ENCODE measurements at regions not wholly inside any gene's neighbourhood (a gene's known extent, or its start where the extent isn't known, plus 50 kb on each side); places are given as distances from the start of the nearest gene placed in this dataset.

DNA sequence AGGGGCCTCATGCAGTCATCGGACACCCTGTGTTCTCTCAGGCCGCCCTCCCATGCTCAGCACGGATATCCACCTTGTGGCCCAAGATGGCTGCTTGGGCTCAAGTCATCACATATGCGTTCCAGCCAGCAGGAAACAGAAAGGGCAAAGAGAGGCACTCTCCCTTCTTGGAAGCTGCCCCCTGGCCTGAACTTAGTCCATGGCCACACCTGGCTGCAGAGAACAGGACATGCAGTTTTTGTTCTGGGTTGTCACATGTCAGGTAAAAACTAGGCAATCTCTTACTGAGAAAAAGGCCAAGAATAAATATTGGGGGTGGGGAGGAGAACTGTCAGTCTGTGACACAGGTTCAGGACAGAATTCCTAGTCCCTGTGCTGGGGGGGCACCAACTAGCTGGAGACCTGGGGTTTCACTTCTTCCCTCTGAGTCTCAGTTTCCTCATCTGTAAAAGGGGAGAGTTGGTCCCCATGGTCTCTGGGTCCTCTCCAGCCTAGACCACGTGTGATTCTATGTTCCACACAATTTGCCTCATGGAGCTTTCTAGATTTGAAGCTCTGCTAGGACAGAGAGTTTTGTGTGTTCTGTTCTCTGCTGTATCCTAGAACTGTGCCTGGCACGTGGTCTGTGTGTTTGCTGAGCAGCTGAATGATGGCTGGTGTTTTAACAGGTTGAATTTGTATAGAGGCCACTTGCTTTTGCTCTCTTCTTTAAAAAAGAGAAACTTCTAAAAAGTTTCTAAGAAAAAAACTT lies 107.2 kb upstream of the ANO1 start:
- no peak for DNase-seq (ENCODE audit: low spot score)

DNA sequence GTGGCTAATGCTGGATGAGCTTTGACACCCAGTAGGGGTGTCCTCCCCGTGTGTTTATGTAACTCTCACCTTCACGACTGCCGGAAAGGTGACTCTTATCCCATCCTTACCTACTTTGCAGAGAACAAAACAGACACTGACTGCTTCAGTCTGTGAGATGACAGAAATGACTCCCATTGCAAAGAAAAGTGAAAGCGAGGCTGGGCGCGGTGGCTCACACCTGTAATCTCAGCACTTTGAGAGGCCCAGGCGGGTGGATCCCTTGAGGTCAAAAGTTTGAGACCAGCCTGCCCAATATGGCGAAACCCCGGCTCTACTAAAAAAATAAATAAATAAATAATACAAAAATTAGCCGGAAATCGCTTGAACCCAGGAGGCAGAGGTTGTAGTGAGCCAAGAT lies 106.4 kb upstream of the ANO1 start:
- no peak for DNase-seq (ENCODE audit: low spot score)

DNA sequence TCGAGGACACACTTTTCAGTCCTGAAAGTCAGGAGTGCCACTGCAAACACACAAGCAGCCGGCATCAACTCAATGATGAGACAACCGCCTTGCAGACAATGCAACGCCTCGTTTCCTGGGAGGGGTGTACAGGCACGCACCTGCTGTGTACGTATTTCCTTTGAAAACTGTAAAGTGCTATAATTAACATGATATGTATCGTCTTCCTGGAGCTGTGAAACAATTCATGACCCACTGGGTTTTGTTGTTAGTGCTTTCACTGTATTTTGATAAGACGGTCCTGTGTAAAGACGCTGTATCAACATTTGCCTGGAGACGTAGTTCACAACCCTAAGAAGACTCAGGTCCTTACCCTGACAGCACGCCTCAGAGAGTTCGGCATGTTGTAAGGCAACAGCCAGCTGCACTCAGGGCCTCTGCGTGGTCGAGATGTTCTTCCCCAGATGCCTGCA lies 105.7 kb upstream of the ANO1 start:
- DNase-seq (ENCODE audit: low spot score) = no peak

DNA sequence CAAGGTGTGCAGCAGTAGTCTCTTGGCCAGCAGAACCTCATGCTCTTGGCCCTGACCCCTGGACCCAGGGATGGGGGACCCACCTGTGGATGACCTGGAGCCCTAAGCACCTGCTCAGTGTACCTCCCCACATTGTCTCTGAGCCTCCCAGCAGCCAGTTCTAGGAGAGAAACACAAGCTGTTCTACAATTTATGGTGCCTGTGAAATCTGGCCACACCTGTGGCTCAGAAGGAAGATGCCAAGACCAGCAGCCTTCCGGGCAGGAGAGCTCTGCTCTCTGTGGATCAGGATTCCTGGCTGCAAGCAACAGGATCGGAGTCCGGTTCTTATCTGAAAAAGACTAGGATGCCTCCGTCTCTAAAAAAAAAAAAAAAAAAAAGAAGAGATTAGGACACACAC lies 103.6 kb upstream of the ANO1 start:
- no peak for DNase-seq (ENCODE audit: low spot score)

DNA sequence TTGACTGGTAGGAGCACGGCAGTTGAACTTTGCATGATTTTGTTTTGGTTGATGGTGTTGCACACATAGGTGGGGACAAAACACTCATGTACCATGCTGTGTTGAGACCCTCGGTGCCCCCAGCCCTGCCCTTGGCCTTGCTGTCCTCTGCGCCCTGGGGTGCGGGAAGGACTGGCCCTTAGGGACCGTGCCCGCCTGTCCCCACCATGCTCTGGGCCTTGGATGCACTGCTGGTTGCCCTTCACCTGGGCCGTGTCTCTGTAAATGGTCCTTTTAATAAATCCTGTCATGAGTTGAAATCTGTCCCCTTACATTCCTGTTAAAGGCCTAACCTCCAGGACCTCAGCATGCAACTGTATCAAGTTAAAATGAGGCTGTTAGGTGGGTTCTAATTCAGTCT lies 102.3 kb upstream of the ANO1 start:
- no peak for DNase-seq (ENCODE audit: low spot score)

DNA sequence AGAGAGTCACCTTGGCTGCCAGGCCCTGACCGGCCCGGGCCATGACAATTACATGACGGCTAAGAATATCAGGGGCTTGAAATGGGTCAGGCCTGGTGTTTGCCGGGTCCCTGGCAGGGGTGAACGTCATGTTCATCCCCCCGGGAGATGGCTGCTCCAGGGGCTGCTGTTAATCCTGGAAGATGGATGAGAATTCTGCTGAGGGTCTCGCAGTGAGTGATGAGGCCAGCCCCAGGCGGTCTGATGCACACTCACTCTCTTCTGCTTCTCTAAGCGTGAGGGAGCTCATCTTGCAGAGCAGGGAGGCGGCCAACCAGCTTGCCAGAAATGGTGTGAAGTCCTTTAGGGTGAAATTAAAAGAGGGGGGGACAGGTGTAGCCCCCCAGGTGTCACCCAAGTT lies 101.3 kb upstream of the ANO1 start:
- no peak for DNase-seq (ENCODE audit: low spot score)

DNA sequence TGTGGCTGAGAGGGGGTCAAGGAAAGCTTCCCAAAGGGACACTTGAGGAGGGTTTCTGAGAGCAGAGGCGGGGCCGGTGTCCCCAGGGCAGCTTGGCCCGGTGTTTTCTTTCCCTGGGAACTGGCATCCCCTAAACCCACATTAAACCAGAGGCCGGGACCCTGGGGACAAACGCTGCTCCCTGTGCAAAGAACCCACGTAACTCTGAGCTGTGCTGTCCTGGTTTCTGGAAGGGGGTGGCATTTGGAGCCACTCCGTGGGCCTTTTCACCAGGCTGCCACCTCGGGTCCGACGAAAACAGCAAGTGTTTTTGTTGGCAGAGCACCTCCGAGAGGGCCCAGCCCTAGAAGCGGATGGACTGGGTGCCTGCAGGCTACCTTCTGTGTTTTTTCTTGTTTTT lies 100.2 kb upstream of the ANO1 start:
- DNase-seq (ENCODE audit: low spot score) = no peak

DNA sequence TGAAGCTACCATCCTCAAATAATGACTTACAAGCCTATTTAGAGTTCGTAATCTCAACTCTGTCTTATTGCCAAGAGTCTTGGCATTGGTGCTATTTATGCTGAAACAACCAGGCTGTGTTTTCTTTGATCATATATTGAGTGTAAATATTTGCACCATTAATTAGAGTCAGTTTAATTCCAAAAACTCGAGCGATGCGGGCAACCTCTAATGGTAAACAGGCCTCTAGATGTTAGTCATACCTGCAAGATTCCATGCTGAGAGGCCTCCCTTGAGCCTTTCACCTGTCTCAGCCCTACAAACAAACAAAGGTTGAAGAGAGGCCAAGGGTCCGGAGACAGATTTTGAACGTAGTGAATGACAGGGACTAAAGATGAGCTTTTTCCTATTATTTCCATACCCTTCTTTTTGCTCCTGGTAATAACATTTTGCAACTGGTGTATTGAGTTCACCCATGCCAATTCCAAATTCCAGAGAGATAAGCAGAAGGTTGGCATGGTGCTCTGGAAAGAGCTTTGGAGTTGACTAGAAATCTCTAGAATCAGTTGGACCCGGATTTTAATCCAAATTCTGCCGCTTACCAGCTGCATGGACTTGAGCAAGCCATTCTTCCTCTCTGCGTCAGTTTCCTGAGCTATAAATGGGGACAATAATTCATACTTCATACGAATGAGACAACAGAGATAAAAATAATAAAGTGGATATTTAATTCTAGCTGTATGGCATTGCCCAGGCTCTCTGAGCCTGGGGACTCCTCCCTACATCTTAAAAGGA lies 99.1 kb upstream of the ANO1 start:
- no peak for DNase-seq (ENCODE audit: low spot score)

DNA sequence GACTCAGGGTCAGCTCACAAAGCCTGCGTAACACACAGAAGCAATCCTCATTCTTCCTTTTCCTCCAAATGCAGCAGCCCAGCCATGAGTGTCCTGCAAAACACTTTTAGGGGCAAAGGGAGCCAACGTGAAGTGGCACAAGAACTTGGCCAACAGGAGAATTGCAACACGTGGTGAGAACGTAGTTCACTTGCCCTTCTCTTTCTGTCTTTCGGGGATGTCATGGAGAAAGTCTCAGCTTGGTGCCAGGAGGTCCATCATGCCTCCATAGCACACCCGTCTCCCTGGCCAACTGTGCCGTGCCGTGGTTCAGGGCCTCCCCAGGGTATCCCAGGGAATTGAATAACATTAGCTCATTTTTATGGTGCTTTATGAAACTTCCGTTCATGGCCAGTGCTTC lies 98.5 kb upstream of the ANO1 start:
- DNase-seq (ENCODE audit: low spot score) = no peak

DNA sequence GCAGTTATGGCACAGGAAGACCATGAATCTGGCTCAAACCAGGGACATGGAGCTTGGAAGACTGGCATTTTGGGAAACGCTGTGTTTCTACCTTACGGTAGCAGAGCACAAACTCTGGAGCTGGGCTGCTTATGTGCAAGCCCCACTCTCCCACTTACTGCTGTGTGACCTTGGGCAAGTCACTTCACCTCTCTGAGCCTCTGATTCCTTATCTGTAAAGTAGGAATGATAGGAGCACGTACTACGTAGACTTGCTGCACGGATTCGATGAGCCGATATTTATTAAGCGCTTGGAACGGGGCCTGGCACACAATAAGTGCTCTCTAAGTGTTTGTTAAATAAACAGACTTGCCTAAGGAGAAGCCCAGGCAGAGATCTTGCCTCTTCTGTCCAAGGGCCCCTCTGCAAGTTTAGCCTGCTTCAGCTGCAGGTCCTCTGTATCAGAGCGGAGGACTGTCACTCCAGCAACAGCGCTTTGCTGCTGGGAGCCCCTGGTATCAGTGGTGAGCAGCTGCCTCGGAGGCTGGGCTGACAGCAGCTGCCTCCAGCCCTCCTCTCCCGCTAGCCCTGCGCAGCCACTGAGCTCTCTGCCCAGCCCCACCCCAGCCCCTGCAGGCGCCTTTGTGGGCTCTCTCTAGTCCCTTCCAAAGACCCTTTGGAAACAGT lies 96.9 kb upstream of the ANO1 start:
- no peak for DNase-seq (ENCODE audit: low spot score)

DNA sequence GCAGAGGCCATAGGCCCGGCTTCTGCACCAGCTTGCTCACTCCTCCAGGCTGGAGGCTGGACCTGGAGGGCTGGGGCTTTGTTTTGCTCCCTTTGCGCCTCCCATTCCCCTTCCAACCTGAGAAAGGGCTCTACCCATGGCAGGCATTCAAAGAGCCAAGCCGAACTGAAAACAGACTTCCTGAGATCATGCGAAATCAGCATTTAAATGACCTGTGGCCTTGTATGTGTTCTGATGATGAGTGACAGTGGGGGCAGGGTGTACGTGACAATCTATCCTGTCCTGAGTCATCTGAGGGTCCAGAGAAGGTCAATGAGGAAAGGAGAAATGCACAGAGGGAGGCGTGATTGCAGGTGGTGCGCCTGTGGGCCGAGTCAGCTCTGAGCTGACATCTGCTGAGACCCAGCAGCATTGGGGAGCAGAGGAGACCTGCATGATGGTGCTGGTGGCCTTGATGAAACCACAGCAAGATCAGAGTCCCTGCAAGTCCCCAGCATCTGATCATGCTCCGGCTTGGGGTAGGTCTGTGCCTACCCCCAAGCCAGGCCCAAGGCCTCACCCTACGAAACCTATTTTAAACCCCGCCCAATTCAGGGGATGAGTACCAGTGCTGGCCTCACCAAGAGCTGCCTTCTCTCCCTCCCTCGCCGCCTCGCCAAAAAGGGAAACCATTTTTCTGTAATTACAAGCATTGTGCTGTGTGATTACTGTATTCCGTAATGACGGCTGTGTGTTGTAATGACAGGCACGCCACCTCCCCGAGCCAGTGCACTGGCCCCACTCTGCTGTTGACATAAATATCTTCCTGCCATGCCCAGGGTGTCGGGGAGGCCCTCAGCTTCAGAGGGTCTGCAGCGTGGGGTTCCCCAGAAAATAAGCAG lies 95.2 kb upstream of the ANO1 start:
- DNase-seq (ENCODE audit: low spot score) = no peak

DNA sequence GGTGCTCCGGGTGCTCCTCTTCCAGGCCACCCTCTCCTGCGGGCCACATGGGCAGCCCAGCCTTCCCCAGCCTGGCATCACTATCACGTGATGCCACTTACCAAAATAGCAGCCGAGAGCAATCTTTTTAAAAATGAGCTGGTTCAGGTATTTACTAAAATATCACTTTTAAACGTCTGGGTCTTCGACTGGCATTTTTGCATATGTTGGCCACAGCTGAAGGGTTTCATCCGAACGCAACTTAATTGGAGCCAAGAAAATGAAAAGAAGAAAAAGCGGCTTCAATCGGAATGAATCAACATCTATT lies 94.6 kb upstream of the ANO1 start:
- no peak for DNase-seq (ENCODE audit: low spot score)

DNA sequence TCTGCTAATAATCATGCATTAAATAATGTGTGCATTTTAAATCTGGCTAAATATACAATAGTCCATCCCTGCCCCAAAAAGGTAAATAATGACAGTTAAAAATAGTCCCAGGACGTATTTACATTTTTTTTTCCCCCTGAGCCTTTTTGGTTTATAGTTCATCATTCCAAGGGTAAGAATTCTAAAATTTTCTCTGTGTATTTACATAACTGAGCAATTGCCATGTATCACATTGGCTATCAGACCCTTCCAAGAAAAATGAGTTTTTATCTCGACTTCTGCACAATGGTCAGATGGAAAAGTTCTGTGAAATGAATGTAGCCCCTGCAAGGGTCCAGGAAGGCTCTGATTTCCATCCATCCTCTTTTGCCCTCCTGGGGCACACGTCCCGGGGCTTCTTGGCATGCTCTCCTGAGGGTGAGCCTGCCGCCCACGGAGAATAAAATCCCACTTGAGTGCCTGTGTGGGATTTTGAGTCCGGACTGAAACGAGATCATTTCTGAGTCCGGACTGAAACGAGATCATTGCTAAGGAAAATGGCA lies 94.1 kb upstream of the ANO1 start:
- no peak for DNase-seq (ENCODE audit: low spot score)

DNA sequence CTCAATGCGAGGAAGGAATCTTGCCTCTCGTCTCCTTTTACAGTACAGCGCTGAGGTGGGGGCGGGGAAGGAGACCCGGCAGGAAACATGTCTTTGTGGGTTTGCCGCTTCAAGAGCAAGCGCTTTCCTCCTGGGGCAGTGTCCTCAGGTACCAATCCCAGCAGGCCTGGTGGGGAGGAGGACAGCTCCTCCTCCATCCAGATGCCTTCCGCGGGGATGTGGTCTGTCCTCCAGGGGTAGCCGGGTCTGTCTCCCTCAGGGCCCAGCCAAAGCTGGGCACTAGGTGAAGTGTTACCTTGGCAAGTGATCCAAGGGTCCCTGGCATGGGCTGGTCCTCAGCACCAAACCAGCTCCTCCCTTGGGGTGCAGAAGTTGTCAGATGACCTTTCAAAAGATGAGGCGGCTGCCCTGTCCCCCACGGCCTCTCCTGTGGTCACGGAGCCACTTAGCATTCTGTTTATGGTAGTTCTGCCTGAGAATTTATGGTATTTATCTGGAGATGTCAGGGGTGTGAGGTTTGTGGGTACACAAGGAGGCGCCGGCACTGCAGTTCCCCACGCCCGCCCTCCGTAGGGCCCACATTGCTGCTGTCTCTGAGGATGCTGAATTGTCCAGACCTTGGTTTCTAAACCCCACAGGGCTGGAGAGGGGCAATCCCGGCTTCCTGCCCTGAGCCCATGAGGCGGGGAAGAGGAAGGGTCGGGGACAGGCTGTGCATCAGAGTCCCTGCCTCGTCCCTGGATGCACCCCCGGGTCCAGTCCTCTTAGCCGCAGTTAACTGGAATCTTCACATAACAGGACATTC lies 93.5 kb upstream of the ANO1 start:
- no peak for DNase-seq (ENCODE audit: low spot score)

DNA sequence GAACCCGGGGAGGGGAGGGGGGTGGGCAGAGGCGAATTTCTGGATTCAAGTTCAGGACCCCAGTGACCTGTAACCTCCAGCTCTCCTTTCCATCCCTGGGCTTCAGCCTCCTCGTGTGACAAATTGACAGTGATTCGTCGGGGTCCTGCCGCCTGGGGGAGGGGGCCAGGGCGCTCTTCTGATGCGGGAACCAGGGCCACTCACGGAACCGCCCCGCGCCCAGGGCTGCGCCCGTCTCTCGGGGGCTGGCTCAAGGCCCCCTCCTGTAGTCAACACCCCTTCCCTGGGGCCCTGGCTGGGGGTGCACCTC lies 92.8 kb upstream of the ANO1 start:
- DNase-seq (ENCODE audit: low spot score) = no peak

DNA sequence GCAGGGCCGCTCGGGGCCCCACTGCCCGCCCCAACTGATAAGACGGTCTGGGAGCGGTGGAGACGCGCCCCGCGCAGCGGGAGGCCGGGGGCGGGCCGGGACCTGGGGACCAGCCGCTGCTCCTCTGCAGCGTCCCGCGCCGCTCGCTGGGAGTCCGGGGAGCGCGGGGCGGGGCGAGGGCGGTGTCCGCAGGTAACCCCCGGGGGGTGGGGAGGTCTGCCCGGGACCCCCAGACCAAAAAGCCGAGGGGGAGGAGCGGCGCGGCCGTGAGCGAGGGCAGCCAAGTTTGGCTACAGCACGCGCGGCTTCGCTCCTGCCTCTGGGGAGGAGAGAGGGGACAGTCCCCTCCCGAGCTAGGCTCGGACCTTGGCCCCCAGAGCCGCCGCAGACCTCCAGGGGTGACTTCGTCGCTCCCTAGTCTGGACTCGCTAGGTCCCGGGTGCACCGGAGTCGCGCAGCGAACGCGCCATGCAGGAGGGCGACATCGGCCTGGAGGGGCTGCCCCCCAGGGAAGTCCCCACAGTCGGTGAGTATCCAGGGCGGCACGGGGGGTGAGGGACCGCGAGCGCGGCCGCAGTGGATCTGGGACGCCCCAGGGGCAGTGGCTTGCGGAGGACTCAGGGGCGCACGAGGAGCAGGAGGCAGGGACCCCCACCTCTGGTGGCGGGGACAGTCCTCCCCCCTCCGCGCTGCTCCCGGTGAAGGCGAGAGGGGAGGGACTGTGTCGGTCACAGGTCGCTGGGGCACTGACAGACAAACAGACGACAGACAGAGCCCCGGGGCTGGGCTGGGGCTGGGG lies 92.3 kb upstream of the ANO1 start:
- DNase-seq (ENCODE audit: low spot score) = no peak

DNA sequence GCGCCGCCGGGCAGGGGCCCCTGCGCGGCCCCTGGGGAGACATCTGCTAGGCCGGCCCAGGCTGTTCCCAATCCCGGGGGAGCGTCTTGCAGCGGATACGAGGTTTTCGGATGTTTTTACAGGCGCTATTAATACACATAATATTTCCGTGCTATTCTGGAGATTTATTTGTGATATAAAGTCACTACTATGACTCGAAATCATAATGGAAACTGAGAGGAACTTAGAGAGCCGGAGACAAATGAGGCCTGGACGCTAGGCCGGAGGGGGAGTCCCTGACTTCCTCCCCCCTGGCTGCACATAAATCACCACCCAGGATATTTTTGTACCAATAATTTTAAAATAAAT lies 91.7 kb upstream of the ANO1 start:
- DNase-seq (ENCODE audit: low spot score) = no peak

DNA sequence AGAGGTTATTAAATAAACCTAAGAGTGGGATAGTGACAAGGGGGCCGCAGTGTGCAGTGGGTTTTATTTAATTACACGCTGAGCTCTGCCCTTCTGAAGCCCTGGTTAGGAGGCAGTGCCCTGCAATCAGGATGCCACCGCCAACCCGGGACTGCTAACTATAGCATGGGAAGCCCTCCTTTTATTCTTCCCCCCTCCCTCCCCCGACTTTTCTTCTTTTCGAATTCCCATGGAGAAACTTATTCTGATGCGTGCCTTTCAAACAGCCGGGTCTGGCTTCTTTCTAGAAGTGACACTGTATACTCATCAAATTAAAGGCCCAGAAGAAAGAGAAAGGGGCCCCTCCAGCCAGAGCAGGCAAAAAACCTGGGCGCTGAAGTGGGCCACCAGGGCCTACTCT lies 91.3 kb upstream of the ANO1 start:
- DNase-seq (ENCODE audit: low spot score) = no peak

DNA sequence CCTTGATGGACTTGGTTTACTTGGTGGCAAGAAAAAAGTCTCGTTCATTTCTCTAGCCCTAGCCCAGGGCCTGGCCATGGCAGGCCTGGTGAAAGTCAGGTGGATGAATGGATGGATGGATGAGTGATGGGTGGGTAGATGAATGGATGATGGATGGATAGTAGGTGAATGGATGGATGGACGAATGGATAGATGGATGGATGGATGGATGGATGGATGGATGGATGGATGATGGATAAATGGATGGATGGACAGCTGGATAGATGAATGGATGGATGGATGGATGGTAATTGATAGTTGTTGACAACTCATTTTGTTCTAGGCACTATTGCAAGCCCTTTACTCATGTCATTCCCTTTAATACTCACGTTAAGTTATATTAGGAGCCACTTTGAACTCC lies 86.1 kb upstream of the ANO1 start:
- no peak for DNase-seq (ENCODE audit: low spot score)

DNA sequence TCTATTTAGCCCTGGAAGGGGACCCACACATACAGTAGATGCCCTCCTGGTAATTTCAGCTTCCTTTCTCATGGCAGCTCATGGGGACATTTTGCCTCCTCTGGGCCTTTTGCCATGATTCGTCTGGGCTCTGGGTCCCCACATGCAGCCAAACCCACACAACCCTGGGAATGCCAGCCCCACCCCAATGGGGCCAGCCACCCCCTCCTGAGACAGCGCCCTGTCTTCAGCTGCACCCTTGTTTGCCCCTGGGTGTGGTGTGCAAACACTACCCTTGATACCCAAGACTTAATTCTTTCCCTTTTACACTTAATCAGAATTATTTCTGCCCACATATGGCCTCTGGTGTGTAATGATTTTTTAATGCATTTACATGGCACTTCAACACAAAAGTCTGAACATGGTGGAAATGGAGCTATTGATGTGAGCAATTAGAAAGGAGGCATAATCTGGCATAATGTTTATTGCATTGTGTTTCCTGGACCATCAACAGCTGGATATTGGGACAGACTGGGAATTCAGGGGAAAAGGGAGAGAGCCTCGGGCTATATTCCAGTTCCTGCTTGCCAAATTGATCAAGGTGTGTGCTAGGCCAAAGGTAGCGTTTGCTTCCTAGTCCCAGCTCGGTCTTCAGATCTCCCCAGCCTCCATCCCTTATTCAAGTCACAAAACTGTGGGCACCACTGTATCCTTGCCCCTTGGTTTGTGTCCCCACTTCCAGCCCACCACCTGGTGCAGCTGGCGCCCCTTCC lies 85.0 kb upstream of the ANO1 start:
- no peak for DNase-seq (ENCODE audit: low spot score)
